Right renal pelvis (tissue), 4 donors: ENCODE measurements at regions not wholly inside any gene's neighbourhood (a gene's known extent, or its start where the extent isn't known, plus 50 kb on each side); places are given as distances from the start of the nearest gene placed in this dataset.

Experiments
- DNase-seq, 4 donors: peaks; one replicate each; pipeline ENCODE4 v3.0.0-alpha.2; 2013; ENCODE audit warnings: low read depth in 4 of 4, low spot score in 3 of 4, missing footprints in 1 of 4

- no peak for DNase-seq
Observed at GRCh38 chr14:54337314-54337713, 59.5 kb upstream of the CDKN3 start.

DNA sequence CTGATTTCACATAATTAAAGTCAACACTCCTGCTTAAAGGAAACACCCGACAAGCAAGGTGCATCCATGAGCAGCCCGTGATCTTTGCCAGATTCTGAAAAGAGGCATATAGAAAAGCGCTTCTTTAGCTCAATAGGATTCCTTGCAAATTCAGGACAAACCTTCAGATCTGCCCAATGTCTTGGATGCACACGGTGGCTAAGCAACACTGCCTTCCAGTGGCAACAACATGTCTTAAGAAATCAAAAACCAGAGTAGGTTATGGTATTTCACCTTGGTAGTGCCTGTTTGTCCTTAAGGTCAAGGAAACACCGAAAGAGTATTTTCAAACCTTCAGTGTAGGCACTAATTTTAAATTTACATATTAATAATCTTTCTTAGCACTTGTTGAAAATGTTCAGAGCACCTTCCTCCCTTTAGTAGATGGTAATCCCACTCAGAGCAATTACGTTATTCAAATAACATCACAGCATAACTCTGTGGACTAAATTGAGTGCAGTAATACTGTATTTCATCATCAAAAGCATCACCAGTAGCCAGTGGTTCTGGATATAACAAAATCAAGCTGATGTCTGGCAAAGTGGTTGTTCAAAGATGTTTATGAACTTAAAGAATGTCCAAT lies 58.0 kb upstream of the CDKN3 start:
- no peak for DNase-seq

DNA sequence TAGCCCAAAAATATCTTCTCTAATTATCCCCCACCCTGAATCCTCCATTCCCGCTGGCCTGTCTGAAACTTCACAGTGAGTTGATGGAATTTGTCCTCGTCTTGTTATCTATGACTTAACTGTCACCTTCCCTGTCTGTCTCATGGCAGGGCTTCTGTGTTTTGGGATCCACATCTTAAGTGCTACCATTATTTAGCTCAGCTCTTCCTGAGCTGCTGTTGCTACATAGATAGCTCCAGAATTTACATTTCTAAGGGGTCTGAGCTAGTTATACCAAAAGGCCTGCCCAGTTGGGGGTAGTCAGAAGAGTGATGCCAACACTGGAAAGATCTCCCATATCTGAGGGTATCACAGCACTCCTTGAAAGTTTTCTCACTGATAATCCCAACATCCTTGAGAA lies 57.0 kb upstream of the CDKN3 start:
- DNase-seq: no peak

GRCh38 chr14:54342806-54343205 lies 54.0 kb upstream of the CDKN3 start:
- DNase-seq: no peak

DNA sequence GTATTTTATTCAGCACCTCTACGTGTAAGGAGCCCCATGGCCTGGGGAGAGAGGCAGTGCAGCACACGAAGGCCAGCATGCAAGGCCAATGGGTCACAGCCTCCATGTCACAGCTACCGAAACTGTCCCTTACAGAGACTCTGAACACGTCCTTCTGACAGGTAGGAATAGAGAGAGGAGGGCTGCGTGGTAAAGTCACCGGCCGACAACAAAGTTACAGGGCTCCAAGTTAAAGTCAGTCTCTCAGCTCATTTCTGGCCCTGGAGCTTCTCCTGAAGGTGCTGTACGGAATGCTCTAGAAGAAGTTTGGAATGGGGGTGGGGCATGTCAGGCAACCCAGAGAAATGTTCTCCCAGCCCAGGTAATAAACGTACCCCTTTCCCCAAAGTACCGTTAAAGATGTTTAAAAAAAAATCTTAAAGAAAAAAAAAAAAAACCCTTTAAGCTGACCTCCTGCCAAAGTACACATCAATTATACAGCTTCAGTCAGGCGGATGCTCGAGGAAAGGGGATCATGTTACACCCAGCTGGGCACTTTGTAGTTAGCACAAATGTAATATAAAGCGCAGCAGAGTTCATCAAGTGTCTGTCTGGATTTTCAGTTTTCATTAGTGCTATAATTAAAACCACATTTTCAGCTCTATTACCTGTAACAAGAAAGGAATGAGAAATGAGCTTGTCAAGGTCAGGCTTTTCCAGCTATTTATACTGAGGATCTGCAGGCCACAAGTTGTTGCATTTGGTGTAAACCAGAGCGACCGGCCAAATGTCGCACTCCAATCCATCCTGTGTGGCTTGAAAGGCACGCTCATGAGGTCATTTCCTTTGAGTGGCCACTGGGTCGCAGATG lies 53.3 kb upstream of the CDKN3 start:
- peak in 1 of 4 donors; percentile 75 for DNase-seq

DNA sequence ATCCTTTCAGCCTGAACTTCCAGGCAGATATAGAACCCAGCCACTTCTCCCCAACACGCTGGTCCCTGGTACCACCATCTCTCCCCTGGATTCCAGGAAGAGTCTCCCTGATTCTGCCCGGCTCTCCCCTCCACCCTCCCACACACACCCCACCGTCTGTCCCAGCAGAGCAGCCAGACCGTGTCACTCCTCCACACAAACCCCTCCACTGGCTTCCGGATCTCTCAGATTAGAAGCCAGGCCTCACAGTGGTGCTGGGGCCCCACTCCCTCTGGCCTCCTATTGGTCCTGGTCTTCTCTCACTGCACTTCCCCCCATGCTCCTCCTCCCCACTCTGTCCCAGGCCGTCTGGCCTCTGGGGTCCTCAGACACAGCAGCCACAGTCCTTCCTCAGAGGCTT lies 52.4 kb upstream of the CDKN3 start:
- no peak for DNase-seq

- DNase-seq: no peak
Observed at GRCh38 chr14:54346257-54346656, 50.5 kb upstream of the CDKN3 start.
